Endothelial cell of hepatic sinusoid (primary cell): ENCODE measurements at regions not wholly inside any gene's neighbourhood (a gene's known extent, or its start where the extent isn't known, plus 50 kb on each side); places are given as distances from the start of the nearest gene placed in this dataset.
"Not testable (repeated sequence)": the region's sequence is repeated elsewhere in the genome, so short reads cannot be mapped to it uniquely, and the experiment has no call there.

Experiments
- in situ Hi-C: cut with HindIII; loops from 2 replicates; pipeline ENCODE4 v1.10.0; 2017; ENCODE audit warnings: low sequenced_read_pairs

DNA sequence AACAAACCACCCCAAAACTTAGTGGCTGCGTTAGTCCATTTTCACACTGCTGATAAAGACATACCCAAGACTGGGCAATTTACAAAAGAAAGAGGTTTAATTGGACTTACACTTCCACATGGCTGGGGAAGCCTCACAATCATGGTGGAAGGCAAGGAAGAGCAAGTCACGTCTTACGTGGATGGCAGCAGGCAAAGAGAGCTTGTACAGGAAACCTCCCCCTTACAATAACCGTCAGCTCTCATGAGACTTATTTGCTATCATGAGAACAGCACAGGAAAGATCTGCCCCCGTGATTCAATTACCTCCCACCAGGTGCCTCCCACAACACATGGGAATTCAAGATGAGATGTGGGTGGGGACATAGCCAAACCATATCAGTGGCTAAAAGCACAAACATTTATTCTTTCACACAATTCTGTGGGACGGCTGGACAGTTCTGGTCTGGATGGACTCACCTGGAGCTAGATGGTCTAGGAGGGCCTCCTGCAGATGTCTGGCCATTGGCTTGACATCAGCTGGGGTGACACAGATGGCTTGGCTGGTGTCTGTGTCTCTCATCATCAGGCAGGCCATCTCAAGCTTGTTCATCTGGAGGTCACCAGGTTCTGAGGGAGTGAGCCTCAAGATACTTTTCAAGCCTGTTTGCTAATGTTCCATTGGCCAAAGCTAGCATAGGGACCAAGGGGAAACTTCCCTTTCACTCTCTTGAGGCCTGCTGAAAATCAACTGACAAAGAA, 104.1 kb downstream of the SMIM20 start:
- in situ Hi-C loops = not testable (repeated sequence)

GRCh38 chr4:26020083-26020668, 106.2 kb downstream of the SMIM20 start:
- in situ Hi-C loops = no loop called here

DNA sequence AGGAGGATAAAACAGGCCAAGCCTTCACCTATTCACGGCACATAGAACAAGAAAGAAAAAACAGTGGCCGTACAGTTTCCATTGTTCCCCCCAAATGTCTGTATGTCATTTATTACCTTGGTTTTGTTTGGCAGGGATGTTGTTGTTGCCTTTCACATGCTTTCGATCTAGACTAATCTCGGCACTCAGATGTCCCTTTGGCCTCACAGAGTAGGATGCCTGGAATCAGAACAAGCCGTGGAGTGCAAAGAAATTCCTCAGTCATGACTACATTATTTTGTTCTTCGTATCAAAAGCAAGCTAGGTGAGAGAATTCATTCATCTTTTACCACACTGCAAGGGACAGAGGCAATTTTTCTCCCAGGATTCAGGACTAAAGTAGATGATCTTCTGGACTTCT, 106.9 kb downstream of the SMIM20 start:
- in situ Hi-C loops = no loop called here

- in situ Hi-C loops = no loop called here
These were observed 107.7 kb downstream of the SMIM20 start for GRCh38 chr4:26021417-26022345.

- in situ Hi-C loops = no loop called here
These were observed 108.6 kb downstream of the SMIM20 start for GRCh38 chr4:26022346-26023202.

DNA sequence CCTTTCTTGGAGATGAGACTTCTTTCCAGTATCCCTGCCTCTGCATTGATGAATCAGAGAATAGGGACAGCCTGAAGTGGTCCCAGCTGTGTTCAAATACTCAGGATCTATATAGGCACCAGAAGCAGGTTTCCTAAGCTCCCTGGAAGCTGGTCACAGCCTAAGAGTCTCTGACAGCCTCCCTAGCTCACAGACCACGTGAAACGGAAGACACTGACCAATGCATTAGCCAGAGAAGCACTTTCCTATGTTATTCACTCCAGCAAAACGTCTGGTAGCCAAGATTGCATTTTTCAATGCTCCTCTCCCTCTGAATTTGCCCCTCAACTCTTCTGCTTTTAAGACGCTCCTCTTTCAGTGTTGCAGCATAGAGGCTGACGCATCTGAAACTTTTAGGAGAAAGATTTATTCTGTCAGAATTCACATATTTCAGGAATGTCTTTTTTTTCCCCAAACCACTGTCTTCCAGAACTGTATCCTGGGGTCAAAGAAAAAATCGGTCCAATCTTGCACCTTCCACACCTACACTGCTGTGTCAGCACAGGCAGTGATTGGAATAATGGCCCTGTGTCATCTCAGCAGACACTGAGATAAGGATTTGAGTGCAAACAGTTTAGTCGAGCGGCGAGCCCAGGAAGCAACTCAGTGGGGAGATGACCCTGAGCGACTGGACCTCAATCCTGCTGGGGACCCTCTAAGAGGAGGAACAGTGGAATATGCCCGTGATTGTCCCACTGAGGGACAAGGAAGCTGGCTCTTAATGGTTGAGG, 109.4 kb downstream of the SMIM20 start:
- in situ Hi-C loops = no loop called here

DNA sequence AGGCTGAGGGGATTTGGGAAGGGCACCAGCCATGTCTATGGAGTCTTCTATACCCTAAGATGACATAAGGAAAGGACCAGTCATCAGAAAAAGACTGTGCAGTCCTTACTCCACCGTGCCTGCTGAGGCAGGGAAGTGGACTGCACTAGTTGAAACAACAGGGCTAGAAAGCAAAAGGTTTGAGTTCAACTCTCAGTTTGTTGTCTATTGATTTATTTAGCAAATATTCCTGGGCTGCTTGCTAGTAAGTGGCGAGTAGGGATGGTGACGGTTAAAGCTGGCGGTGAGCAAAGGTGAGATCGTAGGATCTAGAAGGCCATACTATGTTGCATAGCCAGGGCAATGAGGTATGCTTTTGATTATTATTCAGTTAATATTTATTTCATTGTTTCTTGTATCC, 110.1 kb downstream of the SMIM20 start:
- in situ Hi-C loops = no loop called here

GRCh38 chr4:26028133-26028792, 114.2 kb downstream of the SMIM20 start:
- in situ Hi-C loops = no loop called here

DNA sequence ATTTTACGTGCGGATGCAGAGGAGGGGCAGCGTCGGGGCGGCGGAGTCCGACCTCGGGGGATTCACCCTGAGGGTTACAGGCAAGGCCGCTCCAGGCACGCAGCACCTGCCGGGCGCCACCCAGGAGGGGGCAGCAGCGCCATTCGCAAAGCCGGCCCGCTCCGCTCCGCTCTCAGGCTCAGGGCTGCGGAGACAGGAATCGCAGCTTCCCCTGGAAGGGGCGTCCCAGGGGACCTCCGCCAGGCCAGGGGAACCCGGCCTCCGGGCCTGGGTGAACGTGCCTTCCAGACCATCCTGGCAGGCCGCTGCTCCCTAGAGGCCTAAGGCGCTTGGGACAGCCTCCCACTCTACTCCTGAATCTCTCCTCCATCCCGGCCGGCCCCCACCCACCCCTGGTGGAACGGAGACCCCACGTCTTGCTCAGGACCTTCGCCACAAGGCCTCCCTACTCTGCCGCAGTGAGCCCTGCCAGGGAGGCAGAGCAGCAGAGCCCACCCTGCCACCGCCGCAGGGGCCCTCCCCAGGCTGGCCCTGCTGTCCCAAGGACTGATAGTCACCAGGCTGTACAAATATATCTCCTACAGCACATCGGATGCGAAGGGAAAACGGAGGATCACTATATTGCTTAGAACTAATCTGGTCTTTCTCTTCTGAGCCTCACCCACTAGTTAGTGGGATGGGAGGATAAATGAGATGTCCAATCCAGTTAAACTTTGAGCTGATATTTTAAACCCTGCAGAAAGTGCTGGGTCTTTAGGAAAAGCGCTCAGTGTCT, 115.0 kb downstream of the SMIM20 start:
- in situ Hi-C loops = no loop called here

- in situ Hi-C loops = no loop called here
These were observed 115.6 kb downstream of the SMIM20 start for GRCh38 chr4:26029568-26030131.

DNA sequence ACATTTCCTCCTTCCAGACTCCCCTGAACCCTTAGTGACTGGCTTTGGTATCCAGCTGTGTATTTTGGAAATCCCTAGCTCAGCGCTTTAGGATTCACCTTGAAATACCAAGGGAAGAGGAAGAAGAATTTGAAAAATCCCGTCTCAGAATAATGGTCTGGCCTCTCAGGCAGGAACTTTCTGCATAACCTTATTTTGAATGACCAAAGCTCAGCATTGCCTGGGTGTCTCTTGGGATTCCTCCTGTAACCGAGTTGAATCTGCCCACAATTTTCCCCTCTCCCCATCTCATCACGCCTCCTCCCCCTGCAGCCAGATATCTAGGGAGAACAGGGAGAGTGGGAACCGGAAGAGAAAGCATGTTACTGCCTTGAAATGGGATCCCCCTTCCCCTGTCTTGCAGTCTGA, 116.2 kb downstream of the SMIM20 start:
- in situ Hi-C loops = no loop called here

DNA sequence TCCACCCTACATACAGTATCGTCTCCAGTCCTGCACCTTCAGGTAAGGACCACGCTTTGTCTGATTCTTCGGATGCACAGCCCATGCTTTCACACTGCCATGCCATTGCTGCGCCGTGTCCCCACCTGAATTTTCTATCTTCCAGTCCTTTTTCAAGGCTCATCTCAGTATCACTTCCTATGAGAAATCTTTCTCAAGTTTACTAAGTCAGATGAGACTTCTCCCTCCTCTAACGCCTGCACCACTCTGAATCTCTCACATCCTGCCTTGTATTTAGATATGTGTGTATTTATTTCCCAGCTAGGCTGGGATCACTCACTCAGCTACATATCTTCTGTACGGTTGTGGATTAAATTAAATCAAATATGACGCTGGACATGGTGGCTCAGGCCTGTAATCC, 116.8 kb downstream of the SMIM20 start:
- in situ Hi-C loops = no loop called here

DNA sequence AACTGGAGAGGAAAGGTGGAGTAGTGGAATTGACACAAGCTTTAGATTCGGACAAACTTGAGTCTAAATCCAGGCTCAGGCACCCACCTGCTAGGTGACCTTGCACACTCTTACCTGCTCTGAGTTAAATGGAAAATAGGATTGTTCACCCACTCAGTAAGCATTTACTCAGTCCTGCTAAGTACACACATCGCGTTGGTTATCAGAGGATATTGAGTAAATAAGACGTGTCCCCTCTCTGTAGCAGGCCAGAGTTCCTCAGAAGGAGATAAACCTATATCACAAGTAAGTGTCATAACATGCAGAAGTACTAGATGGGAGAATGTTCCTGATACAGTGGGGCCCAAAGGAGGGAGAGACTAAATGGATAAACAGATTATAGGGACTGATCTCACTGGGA, 117.7 kb downstream of the SMIM20 start:
- in situ Hi-C loops = no loop called here

- in situ Hi-C loops = no loop called here
These were observed 118.1 kb downstream of the SMIM20 start for GRCh38 chr4:26032142-26032541.

- in situ Hi-C loops = no loop called here
These were observed 118.8 kb downstream of the SMIM20 start for GRCh38 chr4:26032630-26033317.

DNA sequence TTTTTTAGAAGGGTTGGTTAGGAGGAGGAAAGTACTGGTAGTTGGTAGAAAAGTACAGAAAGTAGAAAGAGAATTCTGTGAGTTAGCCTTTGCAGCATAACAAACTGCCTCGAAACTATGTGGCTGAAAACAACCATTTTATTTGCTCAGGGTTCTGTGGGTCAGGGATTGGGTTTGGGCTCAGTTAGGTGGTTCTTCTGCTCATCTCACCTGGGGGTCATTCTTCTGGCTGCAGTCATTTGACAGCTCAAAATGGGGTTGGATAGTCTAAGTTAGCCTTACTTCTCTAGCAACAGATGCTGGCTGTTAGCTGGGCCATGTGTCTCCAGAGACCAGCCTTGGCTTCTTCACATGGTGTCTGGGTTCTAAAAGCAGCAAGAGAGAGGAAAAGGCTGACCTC, 119.4 kb downstream of the SMIM20 start:
- in situ Hi-C loops = no loop called here

DNA sequence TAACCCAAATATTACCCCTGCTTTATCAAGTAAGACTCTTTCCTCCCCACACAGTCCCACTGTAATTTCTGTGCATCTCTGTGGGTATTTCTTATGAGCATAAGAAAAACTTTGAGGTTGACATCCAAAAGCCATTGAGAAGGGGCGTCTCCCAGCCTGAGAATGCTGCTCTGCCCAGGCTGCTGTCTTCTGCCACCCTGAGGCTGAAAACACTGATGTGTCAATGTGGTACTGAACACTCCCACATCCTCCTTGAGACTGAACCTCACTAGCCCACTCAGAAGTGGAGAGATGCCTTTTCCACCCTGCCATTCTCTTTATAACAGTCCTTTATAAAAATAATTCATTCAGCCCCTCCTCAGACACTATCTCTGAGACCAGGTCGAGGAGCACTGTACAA, 120.8 kb downstream of the SMIM20 start:
- in situ Hi-C loops = no loop called here

- in situ Hi-C loops = no loop called here
These were observed 121.9 kb downstream of the SMIM20 start for GRCh38 chr4:26035921-26036320.
